Ascending aorta (tissue), 2 donors: ENCODE measurements at regions not wholly inside any gene's neighbourhood (a gene's known extent, or its start where the extent isn't known, plus 50 kb on each side); places are given as distances from the start of the nearest gene placed in this dataset.

Experiments used
- DNase-seq, 2 donors: peaks; one replicate each; pipeline ENCODE4 v3.0.0-alpha.2; 2019; ENCODE audit warnings: low spot score in 2 of 2
- H3K27ac ChIP-seq, 2 donors: fragments of 200-600 bp; sonication (generic); one replicate each; pipeline ENCODE4 v1.5.1; 2016 to 2017; ENCODE audit warnings: mild to moderate bottlenecking in 1 of 2
- H3K27me3 ChIP-seq: fragments of 200-600 bp; sonication (generic); one replicate; pipeline ENCODE4 v1.5.1; 2017
- H3K36me3 ChIP-seq, 2 donors: fragments of 200-600 bp; sonication (generic); one replicate each; pipeline ENCODE4 v1.5.1; 2016
- H3K4me1 ChIP-seq, 2 donors: fragments of 200-600 bp; sonication (generic); one replicate each; pipeline ENCODE4 v1.5.1; 2016 to 2017; ENCODE audit warnings: mild to moderate bottlenecking in 1 of 2
- H3K4me3 ChIP-seq, 2 donors: fragments of 200-600 bp; sonication (generic); one replicate each; pipeline ENCODE4 v1.5.1; 2016 to 2017; ENCODE audit warnings: mild to moderate bottlenecking in 1 of 2
- H3K9me3 ChIP-seq, 2 donors: fragments of 200-600 bp; sonication (generic); one replicate each; pipeline ENCODE4 v1.5.1; 2016
- intact Hi-C: fragments of 100-400 bp; cut with DNase I; formaldehyde crosslinking; loops from one replicate; pipeline ENCODE4 v1.15.1; 2023
- TF ChIP-seq, protein P1 (sequence below), 3 experiments: fragments of 200-600 bp in 2 of 3; fragments of 450-650 bp in 1 of 3; sonication (generic) in 2 of 3; IDR thresholded peaks; one replicate each; pipeline ENCODE4 v1.5.1; 2016 to 2019; ENCODE audit warnings: antibody characterized with exemption in 3 of 3, mild to moderate bottlenecking in 1 of 3, moderate library complexity in 1 of 3

DNA sequence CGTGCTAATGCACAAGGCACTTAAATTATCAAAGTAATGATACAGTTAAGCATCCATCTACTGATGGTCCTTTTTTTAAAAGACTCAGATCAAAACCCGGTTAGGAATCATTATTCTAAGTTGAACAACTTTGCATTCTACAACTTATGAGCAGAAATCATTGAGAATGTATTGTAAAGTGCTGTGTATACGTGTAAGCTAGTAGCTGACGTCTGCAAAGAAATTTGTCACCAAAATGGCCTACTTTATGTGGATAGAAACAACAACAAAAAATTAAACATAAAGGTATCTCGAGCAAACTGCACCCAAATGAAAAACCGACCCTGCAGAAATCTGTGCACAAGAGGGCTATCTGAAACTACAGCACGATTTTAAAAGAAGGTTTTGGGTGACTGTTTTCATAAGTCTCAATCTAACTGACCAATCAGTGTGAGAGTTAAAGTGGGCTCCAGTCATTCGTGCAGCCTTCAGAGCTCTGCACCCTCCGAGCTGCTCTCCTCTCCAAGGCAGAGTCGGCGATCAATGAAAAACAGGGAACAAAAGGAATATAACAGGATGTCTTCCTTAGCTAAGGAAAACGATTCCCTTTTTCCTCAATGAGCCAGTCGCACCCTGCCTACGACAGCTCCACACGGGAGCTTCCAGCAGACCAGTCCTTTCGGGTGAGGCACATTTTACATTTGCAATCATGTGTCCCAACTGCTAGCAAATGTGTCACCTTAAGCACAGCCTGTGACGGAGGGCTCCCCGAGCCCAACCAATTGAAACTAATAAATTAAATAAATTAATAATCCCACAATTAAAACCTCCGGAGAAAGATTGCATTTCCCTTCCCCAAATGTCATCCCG, 200.7 kb upstream of the FOXN3 start:
- Histone ChIP-seq H3K4me3 (peak overlapping the region; percentile 87 to 97), H3K27ac (peak overlapping the region; percentile 74 to 85), H3K36me3 (no peaks in the 10 kb centered on the region), H3K9me3 (no peaks in the 10 kb centered on the region), H3K27me3 (no peaks in the 10 kb centered on the region), H3K4me1 (peaks cover 0 to 14% of the 10 kb centered on the region in 2 donors)
- peak in 1 of 2 donors; percentile 70 for DNase-seq
- intact Hi-C loops: loop anchor here (2.0 to 5.0 kb wide), 5 partner anchors 40 to 575 kb away; partner anchors contain the start of gene FOXN3
- TF ChIP-seq, protein P1, sequence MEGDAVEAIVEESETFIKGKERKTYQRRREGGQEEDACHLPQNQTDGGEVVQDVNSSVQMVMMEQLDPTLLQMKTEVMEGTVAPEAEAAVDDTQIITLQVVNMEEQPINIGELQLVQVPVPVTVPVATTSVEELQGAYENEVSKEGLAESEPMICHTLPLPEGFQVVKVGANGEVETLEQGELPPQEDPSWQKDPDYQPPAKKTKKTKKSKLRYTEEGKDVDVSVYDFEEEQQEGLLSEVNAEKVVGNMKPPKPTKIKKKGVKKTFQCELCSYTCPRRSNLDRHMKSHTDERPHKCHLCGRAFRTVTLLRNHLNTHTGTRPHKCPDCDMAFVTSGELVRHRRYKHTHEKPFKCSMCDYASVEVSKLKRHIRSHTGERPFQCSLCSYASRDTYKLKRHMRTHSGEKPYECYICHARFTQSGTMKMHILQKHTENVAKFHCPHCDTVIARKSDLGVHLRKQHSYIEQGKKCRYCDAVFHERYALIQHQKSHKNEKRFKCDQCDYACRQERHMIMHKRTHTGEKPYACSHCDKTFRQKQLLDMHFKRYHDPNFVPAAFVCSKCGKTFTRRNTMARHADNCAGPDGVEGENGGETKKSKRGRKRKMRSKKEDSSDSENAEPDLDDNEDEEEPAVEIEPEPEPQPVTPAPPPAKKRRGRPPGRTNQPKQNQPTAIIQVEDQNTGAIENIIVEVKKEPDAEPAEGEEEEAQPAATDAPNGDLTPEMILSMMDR (IDR thresholded peaks at IDR 0.05): no peak

GRCh38 chr14:89616852-89617341, 199.9 kb upstream of the FOXN3 start:
- intact Hi-C loops: loop anchor here (5.0 kb wide), 3 partner anchors 40 to 575 kb away; no protein-coding TSS in a partner anchor
- Histone ChIP-seq H3K27ac (peak overlapping the region; percentile 74 to 85), H3K36me3 (no peaks in the 10 kb centered on the region), H3K9me3 (no peaks in the 10 kb centered on the region), H3K4me1 (peaks cover 0 to 14% of the 10 kb centered on the region in 2 donors), H3K27me3 (no peaks in the 10 kb centered on the region), H3K4me3 (peak overlapping the region; percentile 87 to 97)
- no peak for DNase-seq
- TF ChIP-seq, protein P1 (IDR thresholded peaks at IDR 0.05): no peak

GRCh38 chr14:89616425-89616824, 199.4 kb upstream of the FOXN3 start:
- Histone ChIP-seq H3K36me3 (no peaks in the 10 kb centered on the region), H3K9me3 (no peaks in the 10 kb centered on the region), H3K4me1 (peaks cover 0 to 14% of the 10 kb centered on the region in 2 donors), H3K27me3 (no peaks in the 10 kb centered on the region), H3K27ac (peak overlapping the region in 1 of 2 donors; percentile 85), H3K4me3 (peak overlapping the region in 1 of 2 donors; percentile 87)
- DNase-seq: no peak
- intact Hi-C loops: loop anchor here (5.0 kb wide), 3 partner anchors 39 to 574 kb away; no protein-coding TSS in a partner anchor
- TF ChIP-seq, protein P1 (IDR thresholded peaks at IDR 0.05): no peak

DNA sequence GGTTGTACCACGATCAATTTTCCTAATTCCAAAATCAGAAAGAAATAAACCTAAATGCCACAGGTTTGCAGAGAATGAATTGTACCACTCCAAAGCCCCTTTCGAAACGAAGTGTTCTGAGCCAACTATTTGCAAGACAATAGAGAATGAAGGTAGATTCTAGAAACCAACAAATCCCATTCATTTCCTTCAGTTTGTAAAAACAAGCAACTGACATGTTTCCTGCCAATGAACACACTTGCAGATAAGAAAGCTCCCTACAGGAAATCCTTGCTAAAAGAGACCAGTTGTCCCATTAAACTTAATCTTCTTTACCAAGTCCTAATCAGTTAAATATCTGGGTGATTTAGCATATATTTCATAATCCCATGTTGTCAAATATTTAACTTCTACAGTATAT, 198.4 kb upstream of the FOXN3 start:
- intact Hi-C loops: loop anchor here (5.0 kb wide), 3 partner anchors 38 to 573 kb away; no protein-coding TSS in a partner anchor
- TF ChIP-seq, protein P1 (IDR thresholded peaks at IDR 0.05): no peak

DNA sequence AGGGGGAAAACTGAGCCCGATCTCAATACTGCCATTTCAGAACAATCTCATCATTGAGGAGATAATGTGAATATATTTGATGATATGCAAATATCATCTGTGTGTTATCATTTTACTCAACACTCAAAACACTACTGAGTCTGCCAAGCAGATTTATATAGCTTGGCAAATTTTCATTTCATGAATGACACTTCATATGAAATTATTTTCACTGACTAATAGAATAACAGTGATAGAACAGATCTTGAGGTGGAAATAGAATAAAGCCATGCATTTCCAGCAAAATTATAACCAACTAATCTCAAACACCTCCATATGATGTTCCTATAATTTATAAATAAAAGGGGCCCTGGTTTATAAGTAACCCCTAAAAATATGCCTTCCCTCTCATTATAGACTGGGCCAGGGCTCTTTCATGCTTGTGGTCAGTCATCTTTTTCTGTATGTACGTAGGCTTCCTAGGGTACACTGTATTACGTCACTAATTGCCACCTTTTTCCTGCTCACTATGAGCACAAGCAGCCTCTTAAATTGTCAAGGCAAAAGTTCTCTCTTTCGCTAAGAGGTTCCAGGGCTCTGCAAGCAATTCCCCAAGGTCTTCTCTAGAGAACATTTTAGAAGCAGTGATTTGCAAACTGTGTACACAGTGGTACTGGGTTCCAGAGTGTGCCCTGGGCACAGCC, 197.1 kb upstream of the FOXN3 start:
- TF ChIP-seq, protein P1 (IDR thresholded peaks at IDR 0.05): no peak
- Histone ChIP-seq H3K27ac (no peak overlapping the region), H3K9me3 (no peaks in the 10 kb centered on the region), H3K27me3 (no peaks in the 10 kb centered on the region), H3K4me1 (peaks cover 0 to 14% of the 10 kb centered on the region in 2 donors), H3K36me3 (no peaks in the 10 kb centered on the region), H3K4me3 (no peak overlapping the region)
- no peak for DNase-seq
- intact Hi-C loops: no loop called here

More for the DNA sequence above, 198.4 kb upstream of the FOXN3 start:
- DNase-seq: no peak
- Histone ChIP-seq H3K4me3 (no peak overlapping the region), H3K27me3 (no peaks in the 10 kb centered on the region), H3K4me1 (peaks cover 0 to 14% of the 10 kb centered on the region in 2 donors), H3K27ac (no peak overlapping the region), H3K9me3 (no peaks in the 10 kb centered on the region), H3K36me3 (no peaks in the 10 kb centered on the region)
